ENCODE measurements at regions not wholly inside any gene's neighbourhood (a gene's known extent, or its start where the extent isn't known, plus 50 kb on each side); places are given as distances from the start of the nearest gene placed in this dataset.

DNA sequence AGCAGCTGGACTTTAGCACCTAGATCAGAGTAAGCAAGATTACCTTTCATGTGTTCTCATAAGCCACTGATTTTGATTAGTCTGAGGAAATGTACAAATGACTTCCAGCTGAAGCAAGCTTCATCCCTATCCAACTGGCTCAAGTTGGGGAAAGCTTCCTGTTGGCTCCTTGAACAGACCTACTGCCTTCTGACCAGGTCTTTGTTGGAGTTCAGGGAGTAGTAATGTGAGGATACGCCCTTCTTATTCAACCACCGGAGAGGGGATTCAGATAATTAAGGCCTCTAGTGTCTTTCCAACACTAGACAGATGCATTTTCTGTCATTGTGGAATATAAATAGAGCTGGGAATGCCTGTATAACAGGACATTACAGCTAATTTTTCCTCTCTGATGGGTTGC lies 268.9 kb downstream of the TGFB2 start:
- no peak for DNase-seq (ENCODE audit: low read depth)
- H3K4me1 ChIP-seq (ENCODE audit: control insufficient read depth, insufficient read depth, low read length) = peaks cover 5% of the 10 kb centered on the region

DNA sequence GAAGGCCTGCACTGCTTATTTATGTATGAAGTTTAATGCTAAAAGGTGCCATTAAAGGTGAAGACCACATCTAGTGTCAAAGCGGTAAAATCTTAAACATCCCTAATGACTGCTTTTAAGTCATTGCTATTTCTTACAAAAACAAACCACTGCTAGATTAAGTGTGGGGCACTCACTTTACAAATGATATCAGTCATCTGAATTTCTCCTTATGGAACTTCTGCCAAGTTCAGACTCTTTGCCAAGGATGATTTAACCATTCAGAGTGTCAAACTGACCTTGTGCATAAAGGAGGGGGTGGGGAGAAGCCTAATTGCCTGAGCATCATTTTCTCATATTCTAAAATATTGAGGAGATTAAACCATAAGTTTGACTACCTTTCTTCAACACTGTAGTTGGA lies 271.5 kb downstream of the TGFB2 start:
- H3K4me3 ChIP-seq (ENCODE audit: low read length) = no peak overlapping the region
- no peak overlapping the region for H3K9ac ChIP-seq (ENCODE audit: low read length)
- H3K36me3 ChIP-seq (ENCODE audit: control insufficient read depth, insufficient read depth, low read length, severe bottlenecking) = no peaks in the 10 kb centered on the region
- H3K27me3 ChIP-seq (replicated peaks; ENCODE audit: control insufficient read depth, insufficient read depth, low read length) = no peaks in the 10 kb centered on the region
- H3K9me3 ChIP-seq (ENCODE audit: control insufficient read depth, low read length) = peaks cover 3% of the 10 kb centered on the region
- DNase-seq (ENCODE audit: low read depth) = no peak
- H3K4me1 ChIP-seq (ENCODE audit: control insufficient read depth, insufficient read depth, low read length) = peaks cover 11% of the 10 kb centered on the region

More for the DNA sequence above, 268.9 kb downstream of the TGFB2 start:
- H3K4me3 ChIP-seq (ENCODE audit: low read length) = no peak overlapping the region
- H3K9ac ChIP-seq (ENCODE audit: low read length) = no peak overlapping the region
- peaks cover 3% of the 10 kb centered on the region for H3K9me3 ChIP-seq (ENCODE audit: control insufficient read depth, low read length)
- H3K27me3 ChIP-seq (replicated peaks; ENCODE audit: control insufficient read depth, insufficient read depth, low read length) = no peaks in the 10 kb centered on the region
- no peaks in the 10 kb centered on the region for H3K36me3 ChIP-seq (ENCODE audit: control insufficient read depth, insufficient read depth, low read length, severe bottlenecking)

DNA sequence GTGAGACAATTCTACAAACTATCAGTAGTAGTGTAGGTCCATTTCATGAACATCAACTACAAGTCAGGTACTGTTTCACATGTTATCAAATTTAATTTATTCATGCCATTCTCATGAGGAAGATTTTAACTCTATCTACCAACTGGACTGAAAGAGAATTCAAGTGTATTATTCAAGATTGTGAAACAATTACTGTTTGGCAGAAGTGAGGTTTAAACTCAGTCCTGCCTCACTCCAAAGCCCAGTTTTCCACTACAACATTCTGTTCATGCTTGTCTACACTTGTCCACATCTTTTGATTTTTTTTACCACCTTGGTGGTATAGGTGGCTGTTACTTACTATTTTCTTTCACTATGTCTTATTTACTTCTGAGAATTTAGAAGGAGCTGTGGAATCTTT lies 272.9 kb downstream of the TGFB2 start:
- peaks cover 3% of the 10 kb centered on the region for H3K9me3 ChIP-seq (ENCODE audit: control insufficient read depth, low read length)
- no peak overlapping the region for H3K9ac ChIP-seq (ENCODE audit: low read length)
- no peaks in the 10 kb centered on the region for H3K36me3 ChIP-seq (ENCODE audit: control insufficient read depth, insufficient read depth, low read length, severe bottlenecking)
- peak; percentile 26 for DNase-seq (ENCODE audit: low read depth)
- peaks cover 11% of the 10 kb centered on the region for H3K4me1 ChIP-seq (ENCODE audit: control insufficient read depth, insufficient read depth, low read length)
- H3K4me3 ChIP-seq (ENCODE audit: low read length) = no peak overlapping the region
- H3K27me3 ChIP-seq (replicated peaks; ENCODE audit: control insufficient read depth, insufficient read depth, low read length) = no peaks in the 10 kb centered on the region

DNA sequence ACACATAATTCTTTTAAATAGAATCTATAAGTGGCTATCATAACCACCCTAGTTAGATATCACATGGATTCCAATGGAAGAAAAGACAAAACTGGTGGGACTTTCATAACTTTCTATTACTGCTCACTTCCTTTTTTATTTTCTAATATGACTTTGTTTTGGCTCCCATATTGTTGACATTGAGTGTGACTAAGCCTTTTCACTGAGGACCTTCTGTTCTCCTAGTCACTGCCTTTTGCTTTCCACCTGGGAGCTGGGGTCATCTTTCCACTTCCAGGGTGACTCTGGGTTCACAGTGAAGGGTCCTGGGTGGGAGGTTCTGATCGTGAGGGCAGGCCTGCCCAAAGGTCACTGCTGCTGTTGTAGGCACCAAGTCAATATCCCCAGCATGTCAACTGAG lies 275.8 kb downstream of the TGFB2 start:
- Histone ChIP-seq H3K9me3 (ENCODE audit: control insufficient read depth, low read length) (no peaks in the 10 kb centered on the region), H3K27me3 (replicated peaks; ENCODE audit: control insufficient read depth, insufficient read depth, low read length) (no peaks in the 10 kb centered on the region)

DNA sequence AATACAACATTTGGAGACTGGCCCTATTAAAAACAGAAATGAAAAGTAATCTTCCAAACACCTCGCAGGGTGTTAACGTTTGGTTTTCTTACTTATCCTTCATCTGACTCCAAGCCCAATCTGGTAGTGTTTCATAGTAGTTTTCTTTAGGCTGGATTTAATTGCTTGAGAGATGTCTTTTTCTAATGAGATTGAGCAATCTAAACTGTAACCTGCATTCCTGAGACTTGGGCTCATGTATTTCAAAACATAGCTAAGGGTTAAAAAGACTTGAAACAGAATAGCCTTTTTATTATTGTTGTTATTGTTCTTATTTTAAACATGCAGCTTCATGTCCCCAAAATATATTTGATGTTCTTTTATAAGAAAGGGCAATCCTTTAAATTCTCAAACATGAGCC lies 278.9 kb downstream of the TGFB2 start:
- Histone ChIP-seq H3K36me3 (ENCODE audit: control insufficient read depth, insufficient read depth, low read length, severe bottlenecking) (no peaks in the 10 kb centered on the region), H3K4me1 (ENCODE audit: control insufficient read depth, insufficient read depth, low read length) (peaks cover 12% of the 10 kb centered on the region), H3K27me3 (replicated peaks; ENCODE audit: control insufficient read depth, insufficient read depth, low read length) (no peaks in the 10 kb centered on the region), H3K9ac (ENCODE audit: low read length) (no peak overlapping the region), H3K4me3 (ENCODE audit: low read length) (no peak overlapping the region), H3K9me3 (ENCODE audit: control insufficient read depth, low read length) (no peaks in the 10 kb centered on the region)
- peak; percentile 33 for DNase-seq (ENCODE audit: low read depth)

More for the DNA sequence above, 275.8 kb downstream of the TGFB2 start:
- DNase-seq (ENCODE audit: low read depth) = peak; percentile 14
- Histone ChIP-seq H3K9ac (ENCODE audit: low read length) (no peak overlapping the region), H3K4me1 (ENCODE audit: control insufficient read depth, insufficient read depth, low read length) (peaks cover 17% of the 10 kb centered on the region), H3K36me3 (ENCODE audit: control insufficient read depth, insufficient read depth, low read length, severe bottlenecking) (no peaks in the 10 kb centered on the region), H3K4me3 (ENCODE audit: low read length) (no peak overlapping the region)

DNA sequence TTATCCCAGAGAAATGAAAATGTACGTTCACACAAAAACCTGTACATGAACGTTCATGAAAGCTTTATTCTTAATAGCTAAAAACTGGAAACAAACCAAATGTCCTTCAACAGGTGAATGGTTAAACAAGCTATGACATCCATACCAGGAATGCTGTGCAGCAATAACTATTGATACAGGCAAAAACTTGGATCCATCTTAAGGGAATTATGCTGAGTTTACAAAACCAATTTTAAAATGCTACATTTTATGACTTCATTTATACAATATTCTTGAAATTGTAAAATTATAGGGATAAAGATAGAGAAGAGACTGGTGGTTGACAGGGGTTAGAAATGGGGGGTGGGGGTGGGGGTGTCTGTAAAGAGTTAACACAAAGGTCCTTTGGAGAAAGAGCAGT lies 280.3 kb downstream of the TGFB2 start:
- no peaks in the 10 kb centered on the region for H3K27me3 ChIP-seq (replicated peaks; ENCODE audit: control insufficient read depth, insufficient read depth, low read length)
- H3K4me1 ChIP-seq (ENCODE audit: control insufficient read depth, insufficient read depth, low read length) = peaks cover 12% of the 10 kb centered on the region
- H3K4me3 ChIP-seq (ENCODE audit: low read length) = no peak overlapping the region
- no peak for DNase-seq (ENCODE audit: low read depth)
- no peaks in the 10 kb centered on the region for H3K36me3 ChIP-seq (ENCODE audit: control insufficient read depth, insufficient read depth, low read length, severe bottlenecking)
- no peak overlapping the region for H3K9ac ChIP-seq (ENCODE audit: low read length)
- H3K9me3 ChIP-seq (ENCODE audit: control insufficient read depth, low read length) = no peaks in the 10 kb centered on the region

DNA sequence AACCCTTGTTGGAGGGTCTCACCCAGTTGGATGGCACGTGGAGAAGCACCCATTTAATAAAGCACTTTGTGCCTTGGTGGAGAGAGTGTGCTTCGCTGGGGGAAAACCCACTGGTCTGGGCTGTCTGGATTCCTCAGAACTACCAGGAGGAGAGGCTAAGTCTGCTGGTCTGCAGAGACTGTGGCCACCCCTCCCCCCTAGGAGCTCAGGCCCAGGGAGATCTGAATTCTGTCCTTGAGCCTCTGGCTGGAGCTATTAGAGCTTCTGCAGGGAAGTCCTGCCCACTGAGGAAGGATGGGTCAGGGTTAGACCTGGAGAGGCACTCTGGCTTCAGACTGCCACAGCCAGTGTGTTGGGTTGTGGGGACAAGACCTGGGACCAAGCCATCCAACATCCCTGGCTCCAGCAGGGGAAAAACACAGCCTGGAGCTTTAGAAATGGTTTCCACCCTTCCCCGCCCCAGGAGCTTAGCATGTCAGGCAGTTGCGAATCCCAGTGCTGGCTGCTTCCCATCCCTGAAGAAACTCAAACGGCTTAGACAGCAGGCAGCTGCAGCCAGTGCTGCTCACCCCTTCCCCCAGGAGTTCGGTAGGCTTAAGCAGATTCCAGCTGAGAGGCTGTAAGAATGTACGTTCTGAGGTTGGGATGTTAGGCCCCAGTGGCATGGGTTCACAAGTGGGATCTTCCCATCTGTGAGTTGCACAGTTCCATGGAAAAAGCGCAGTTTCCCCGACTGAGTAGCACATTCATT lies 288.3 kb downstream of the TGFB2 start:
- DNase-seq (ENCODE audit: low read depth) = no peak
- Histone ChIP-seq H3K9ac (ENCODE audit: low read length) (no peak overlapping the region), H3K4me3 (ENCODE audit: low read length) (no peak overlapping the region), H3K27me3 (replicated peaks; ENCODE audit: control insufficient read depth, insufficient read depth, low read length) (no peaks in the 10 kb centered on the region), H3K9me3 (ENCODE audit: control insufficient read depth, low read length) (peaks cover 9% of the 10 kb centered on the region), H3K36me3 (ENCODE audit: control insufficient read depth, insufficient read depth, low read length, severe bottlenecking) (no peaks in the 10 kb centered on the region), H3K4me1 (ENCODE audit: control insufficient read depth, insufficient read depth, low read length) (no peaks in the 10 kb centered on the region)

DNA sequence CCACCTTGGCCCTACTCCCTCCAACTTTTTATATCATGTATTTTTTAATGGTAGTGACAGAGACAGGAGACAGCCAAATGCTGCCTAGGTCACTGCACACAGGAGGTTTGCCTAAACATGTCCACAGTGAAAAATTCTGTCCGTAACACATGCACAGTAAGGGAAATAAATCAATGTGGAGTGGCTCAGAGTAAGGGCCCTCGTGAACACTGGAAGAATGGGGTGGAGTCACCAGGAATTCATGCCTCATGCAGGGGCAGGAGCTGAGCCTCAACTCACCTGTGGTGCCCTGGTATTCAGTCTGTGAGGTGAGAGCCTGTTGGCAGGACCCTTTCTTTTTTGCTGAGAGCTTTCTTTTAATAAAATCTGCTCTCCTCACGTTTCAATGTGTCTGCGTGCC lies 289.1 kb downstream of the TGFB2 start:
- H3K9ac ChIP-seq (ENCODE audit: low read length) = no peak overlapping the region
- no peaks in the 10 kb centered on the region for H3K36me3 ChIP-seq (ENCODE audit: control insufficient read depth, insufficient read depth, low read length, severe bottlenecking)
- peaks cover 9% of the 10 kb centered on the region for H3K9me3 ChIP-seq (ENCODE audit: control insufficient read depth, low read length)
- DNase-seq (ENCODE audit: low read depth) = no peak
- no peaks in the 10 kb centered on the region for H3K4me1 ChIP-seq (ENCODE audit: control insufficient read depth, insufficient read depth, low read length)
- H3K27me3 ChIP-seq (replicated peaks; ENCODE audit: control insufficient read depth, insufficient read depth, low read length) = no peaks in the 10 kb centered on the region
- H3K4me3 ChIP-seq (ENCODE audit: low read length) = no peak overlapping the region

DNA sequence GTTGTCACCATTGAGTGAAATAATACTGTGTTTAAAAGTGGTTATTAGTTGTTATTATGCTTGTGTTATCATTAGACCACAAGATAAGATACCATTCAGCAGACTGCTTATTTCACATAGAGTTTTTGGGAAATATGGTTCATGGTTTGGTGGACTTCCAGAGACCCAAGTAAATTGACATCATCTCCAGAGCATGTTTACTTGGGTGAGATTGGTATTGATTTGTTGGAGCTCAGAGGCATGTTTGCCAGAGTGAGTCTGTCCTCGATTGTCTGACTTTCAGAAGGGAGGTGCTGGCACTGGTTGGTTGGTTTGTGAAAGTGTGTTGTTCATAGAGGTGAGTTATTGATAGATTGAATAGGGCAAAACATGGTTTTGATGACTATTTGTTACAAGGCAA lies 291.4 kb downstream of the TGFB2 start:
- peaks cover 2% of the 10 kb centered on the region for H3K9me3 ChIP-seq (ENCODE audit: control insufficient read depth, low read length)

DNA sequence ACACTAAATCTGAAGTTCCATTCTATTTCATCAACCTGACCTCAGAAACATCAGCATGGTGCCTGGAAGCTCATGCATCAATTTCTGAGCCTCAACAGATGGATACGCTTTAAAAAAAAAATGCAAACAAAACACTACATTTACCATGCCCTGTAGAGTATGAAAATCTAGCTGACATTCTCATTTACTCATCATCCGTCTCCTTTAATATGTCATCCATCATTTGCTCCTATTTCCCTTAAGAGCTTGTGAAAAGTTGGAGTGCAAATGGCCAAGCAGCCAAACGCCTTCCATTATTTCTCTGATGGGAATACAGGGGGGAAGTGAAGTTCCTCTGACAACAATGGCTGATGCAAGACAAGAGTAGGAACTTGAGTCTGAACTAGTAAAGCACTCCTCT lies 295.0 kb downstream of the TGFB2 start:
- Histone ChIP-seq H3K36me3 (ENCODE audit: control insufficient read depth, insufficient read depth, low read length, severe bottlenecking) (no peaks in the 10 kb centered on the region), H3K9ac (ENCODE audit: low read length) (no peak overlapping the region), H3K4me1 (ENCODE audit: control insufficient read depth, insufficient read depth, low read length) (peaks cover 14% of the 10 kb centered on the region), H3K9me3 (ENCODE audit: control insufficient read depth, low read length) (no peaks in the 10 kb centered on the region), H3K27me3 (replicated peaks; ENCODE audit: control insufficient read depth, insufficient read depth, low read length) (no peaks in the 10 kb centered on the region), H3K4me3 (ENCODE audit: low read length) (no peak overlapping the region)
- no peak for DNase-seq (ENCODE audit: low read depth)

More for the DNA sequence above, 291.4 kb downstream of the TGFB2 start:
- Histone ChIP-seq H3K36me3 (ENCODE audit: control insufficient read depth, insufficient read depth, low read length, severe bottlenecking) (no peaks in the 10 kb centered on the region), H3K4me3 (ENCODE audit: low read length) (no peak overlapping the region), H3K27me3 (replicated peaks; ENCODE audit: control insufficient read depth, insufficient read depth, low read length) (no peaks in the 10 kb centered on the region), H3K4me1 (ENCODE audit: control insufficient read depth, insufficient read depth, low read length) (peaks cover 3% of the 10 kb centered on the region), H3K9ac (ENCODE audit: low read length) (no peak overlapping the region)
- DNase-seq (ENCODE audit: low read depth) = no peak

DNA sequence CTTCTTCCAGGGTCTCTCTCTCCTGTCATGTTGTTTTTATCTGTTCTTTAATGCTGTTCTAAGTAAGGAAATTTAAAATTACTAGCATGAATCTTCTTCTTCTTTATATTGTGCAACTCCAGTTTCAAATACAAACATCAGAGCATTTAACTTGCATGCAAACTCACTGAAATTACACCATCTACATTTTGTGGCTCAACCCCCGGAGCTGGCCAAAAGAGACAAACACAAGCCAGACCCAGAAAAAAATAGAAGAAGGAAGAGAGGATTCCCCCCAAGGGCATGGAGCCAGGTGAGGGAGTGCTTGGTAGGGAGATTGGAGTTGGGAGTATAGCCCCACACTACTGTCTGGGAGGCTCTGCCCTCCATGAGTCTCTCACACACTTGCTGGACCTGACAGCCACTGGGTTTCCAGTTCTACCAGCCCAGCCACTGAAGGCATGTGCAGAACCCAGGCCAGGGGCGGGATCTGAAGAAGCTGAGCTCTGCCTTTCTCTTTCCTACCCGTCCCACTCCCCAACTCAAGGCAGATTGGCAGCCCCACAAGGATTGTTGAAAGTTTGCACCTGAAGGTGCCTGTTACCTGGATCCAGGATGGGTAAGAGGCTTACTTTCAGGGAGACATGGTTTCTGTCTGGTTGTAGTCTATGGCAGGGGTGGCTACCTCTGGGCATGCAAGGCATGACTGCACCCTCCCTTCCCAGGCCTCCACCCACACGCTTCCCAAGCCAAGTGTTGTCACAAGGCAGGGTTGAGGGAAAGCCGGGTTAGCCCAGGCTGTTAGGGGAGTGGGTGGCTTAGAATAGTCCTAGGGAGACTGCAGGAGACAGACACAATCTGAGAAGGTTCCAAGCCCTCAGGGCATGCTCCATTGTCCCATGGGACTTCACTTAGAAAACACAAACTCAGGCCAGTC lies 297.2 kb downstream of the TGFB2 start:
- Histone ChIP-seq H3K36me3 (ENCODE audit: control insufficient read depth, insufficient read depth, low read length, severe bottlenecking) (no peaks in the 10 kb centered on the region), H3K9ac (ENCODE audit: low read length) (peak overlapping the region; percentile 15), H3K27me3 (replicated peaks; ENCODE audit: control insufficient read depth, insufficient read depth, low read length) (no peaks in the 10 kb centered on the region), H3K4me1 (ENCODE audit: control insufficient read depth, insufficient read depth, low read length) (peaks cover 14% of the 10 kb centered on the region), H3K4me3 (ENCODE audit: low read length) (no peak overlapping the region), H3K9me3 (ENCODE audit: control insufficient read depth, low read length) (no peaks in the 10 kb centered on the region)
- DNase-seq (ENCODE audit: low read depth) = peak; percentile 82
